Tibial nerve (tissue), 4 donors: ENCODE measurements at regions not wholly inside any gene's neighbourhood (a gene's known extent, or its start where the extent isn't known, plus 50 kb on each side); places are given as distances from the start of the nearest gene placed in this dataset.

Source experiments
- DNase-seq, 2 donors: peaks; one replicate each; pipeline ENCODE4 v3.0.0-alpha.2; 2019; ENCODE audit warnings: low spot score in 2 of 2
- H3K27ac ChIP-seq, 4 donors: fragments of 200-600 bp; sonication (generic) in 3 of 4; one replicate each; pipeline ENCODE4 v1.5.1; 2017 to 2019; ENCODE audit warnings: mild to moderate bottlenecking in 1 of 4
- H3K27me3 ChIP-seq, 2 donors: fragments of 200-600 bp; sonication (generic) in 1 of 2; one replicate each; pipeline versions ENCODE4 v1.5.1 to v1.6.0; 2017 to 2019
- H3K36me3 ChIP-seq, 3 donors: fragments of 200-600 bp; sonication (generic); one replicate each; pipeline ENCODE4 v1.5.1; 2018 to 2019
- H3K4me1 ChIP-seq, 4 donors: fragments of 200-600 bp; sonication (generic) in 3 of 4; one replicate each; pipeline ENCODE4 v1.5.1; 2017 to 2019
- H3K4me3 ChIP-seq, 4 donors: fragments of 200-600 bp; sonication (generic) in 3 of 4; one replicate each; pipeline ENCODE4 v1.5.1; 2017 to 2019; ENCODE audit warnings: mild to moderate bottlenecking in 1 of 4, moderate library complexity in 1 of 4
- H3K9me3 ChIP-seq, 4 donors: fragments of 200-600 bp; sonication (generic) in 3 of 4; one replicate each; pipeline ENCODE4 v1.5.1; 2017 to 2019
- EP300 ChIP-seq, 2 donors: sonication (generic); formaldehyde crosslinking; IDR thresholded peaks; one replicate each; pipeline ENCODE4 v1.6.1; 2017; ENCODE audit warnings: antibody characterized with exemption in 2 of 2, mild to moderate bottlenecking in 1 of 2
- POLR2A ChIP-seq, 2 donors: fragments of 450-650 bp; IDR thresholded peaks; one replicate each; pipeline ENCODE4 v1.6.1; 2017; ENCODE audit warnings: antibody characterized with exemption in 2 of 2, mild to moderate bottlenecking in 2 of 2, moderate library complexity in 2 of 2
- WGBS, 2 donors: methylation state at CpG; one replicate each; pipeline ENCODE4 v1.1.5; 2018; 5-methylcytosine and 5-hydroxymethylcytosine counted together
- TF ChIP-seq, protein P1 (sequence below), 5 experiments: fragments of 200-600 bp in 3 of 5; fragments of 450-650 bp in 2 of 5; sonication (generic) in 3 of 5; IDR thresholded peaks; one replicate each; pipeline ENCODE4 v1.5.1; 2016 to 2019; ENCODE audit warnings: antibody characterized with exemption in 5 of 5, mild to moderate bottlenecking in 3 of 5, moderate library complexity in 2 of 5

DNA sequence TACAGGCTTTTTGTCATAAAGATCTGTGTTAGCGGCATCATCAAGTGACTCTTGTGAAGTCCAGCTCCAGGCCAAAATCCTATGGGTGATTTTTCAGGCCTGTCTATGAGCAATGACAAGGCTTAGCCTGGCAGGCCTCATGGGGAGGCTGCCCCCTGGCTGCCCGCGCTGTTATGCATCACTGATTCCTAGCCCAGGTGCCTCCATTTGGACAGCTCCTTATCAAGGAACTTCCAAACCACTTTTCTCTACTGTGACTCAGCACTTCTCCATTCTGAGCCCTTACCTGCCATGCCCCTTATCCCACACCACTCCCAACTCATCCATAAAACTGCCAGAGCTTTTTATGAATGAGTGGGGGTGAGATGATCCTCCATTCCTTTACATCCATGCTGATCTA lies 91.5 kb upstream of the C3orf80 start:
- TF ChIP-seq EP300 (IDR thresholded peaks at IDR 0.05): no peak
- no peak for TF ChIP-seq POLR2A (IDR thresholded peaks at IDR 0.05)
- TF ChIP-seq, protein P1, sequence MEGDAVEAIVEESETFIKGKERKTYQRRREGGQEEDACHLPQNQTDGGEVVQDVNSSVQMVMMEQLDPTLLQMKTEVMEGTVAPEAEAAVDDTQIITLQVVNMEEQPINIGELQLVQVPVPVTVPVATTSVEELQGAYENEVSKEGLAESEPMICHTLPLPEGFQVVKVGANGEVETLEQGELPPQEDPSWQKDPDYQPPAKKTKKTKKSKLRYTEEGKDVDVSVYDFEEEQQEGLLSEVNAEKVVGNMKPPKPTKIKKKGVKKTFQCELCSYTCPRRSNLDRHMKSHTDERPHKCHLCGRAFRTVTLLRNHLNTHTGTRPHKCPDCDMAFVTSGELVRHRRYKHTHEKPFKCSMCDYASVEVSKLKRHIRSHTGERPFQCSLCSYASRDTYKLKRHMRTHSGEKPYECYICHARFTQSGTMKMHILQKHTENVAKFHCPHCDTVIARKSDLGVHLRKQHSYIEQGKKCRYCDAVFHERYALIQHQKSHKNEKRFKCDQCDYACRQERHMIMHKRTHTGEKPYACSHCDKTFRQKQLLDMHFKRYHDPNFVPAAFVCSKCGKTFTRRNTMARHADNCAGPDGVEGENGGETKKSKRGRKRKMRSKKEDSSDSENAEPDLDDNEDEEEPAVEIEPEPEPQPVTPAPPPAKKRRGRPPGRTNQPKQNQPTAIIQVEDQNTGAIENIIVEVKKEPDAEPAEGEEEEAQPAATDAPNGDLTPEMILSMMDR (IDR thresholded peaks at IDR 0.05): no peak
- Histone ChIP-seq H3K27ac (no peak overlapping the region), H3K4me1 (peaks cover 0 to 9% (median 0%) of the 10 kb centered on the region in 4 donors), H3K27me3 (no peaks in the 10 kb centered on the region), H3K9me3 (no peaks in the 10 kb centered on the region), H3K4me3 (no peak overlapping the region), H3K36me3 (no peaks in the 10 kb centered on the region)
- 76 to 78% methylated on average over 3 of the region's 3 CpGs for WGBS, 2 donors
- DNase-seq: no peak

DNA sequence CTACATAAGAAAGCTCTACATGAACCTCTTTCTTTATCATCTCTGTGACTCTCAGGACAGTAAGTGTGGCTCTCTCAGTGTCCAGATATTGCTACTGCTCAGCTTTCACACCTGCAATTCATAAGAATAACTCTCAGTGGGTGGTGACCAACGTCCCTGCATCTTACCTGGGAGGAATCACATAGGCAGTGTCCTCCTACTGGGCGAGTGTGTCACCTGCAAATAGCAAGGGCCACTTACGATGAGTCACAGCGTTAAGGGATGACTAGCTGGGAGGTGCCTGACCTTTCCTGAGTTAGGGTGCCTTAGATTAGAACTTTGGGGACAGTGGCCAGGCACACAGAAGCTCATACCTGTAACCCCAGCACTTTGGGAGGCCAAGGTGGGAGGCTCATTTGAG lies 90.8 kb upstream of the C3orf80 start:
- H3K4me1 ChIP-seq: peaks cover 0 to 7% (median 0%) of the 10 kb centered on the region in 4 donors
- TF ChIP-seq, protein P1 (IDR thresholded peaks at IDR 0.05): no peak
- H3K27me3 ChIP-seq: no peaks in the 10 kb centered on the region
- H3K36me3 ChIP-seq: no peaks in the 10 kb centered on the region
- H3K27ac ChIP-seq: no peak overlapping the region
- 77 to 88% methylated on average over 4 of the region's 4 CpGs for WGBS, 2 donors
- no peak overlapping the region for H3K4me3 ChIP-seq
- DNase-seq: no peak
- no peaks in the 10 kb centered on the region for H3K9me3 ChIP-seq

DNA sequence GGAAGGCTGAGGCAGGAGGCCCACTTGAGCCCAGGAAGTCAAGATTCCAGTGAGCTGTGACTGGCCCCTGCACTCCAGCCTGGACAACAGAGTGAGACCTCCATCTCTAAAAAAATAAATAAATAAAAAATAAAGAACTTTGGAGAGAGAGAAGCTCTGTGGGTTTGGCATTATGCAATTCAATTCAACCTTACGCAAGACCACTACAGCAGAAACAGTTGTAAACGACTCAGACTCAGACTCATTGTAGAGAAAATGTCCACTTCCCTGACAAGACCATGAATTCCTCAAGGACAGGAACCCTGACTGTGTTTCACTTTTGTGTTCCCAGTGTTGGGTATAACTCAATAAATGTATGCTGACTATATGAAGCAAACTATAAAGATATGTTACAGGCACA lies 90.3 kb upstream of the C3orf80 start:
- Histone ChIP-seq H3K27ac (no peak overlapping the region), H3K4me1 (peaks cover 0 to 2% (median 0%) of the 10 kb centered on the region in 4 donors), H3K27me3 (no peaks in the 10 kb centered on the region), H3K9me3 (no peaks in the 10 kb centered on the region), H3K4me3 (no peak overlapping the region), H3K36me3 (no peaks in the 10 kb centered on the region)
- peak in 1 of 2 donors; percentile 20 for DNase-seq
- TF ChIP-seq POLR2A (IDR thresholded peaks at IDR 0.05) (no peak), EP300 (IDR thresholded peaks at IDR 0.05) (no peak)
- TF ChIP-seq, protein P1 (IDR thresholded peaks at IDR 0.05): no peak
- WGBS, 2 donors: 64 to 69% methylated on average over 2 of the region's 2 CpGs

DNA sequence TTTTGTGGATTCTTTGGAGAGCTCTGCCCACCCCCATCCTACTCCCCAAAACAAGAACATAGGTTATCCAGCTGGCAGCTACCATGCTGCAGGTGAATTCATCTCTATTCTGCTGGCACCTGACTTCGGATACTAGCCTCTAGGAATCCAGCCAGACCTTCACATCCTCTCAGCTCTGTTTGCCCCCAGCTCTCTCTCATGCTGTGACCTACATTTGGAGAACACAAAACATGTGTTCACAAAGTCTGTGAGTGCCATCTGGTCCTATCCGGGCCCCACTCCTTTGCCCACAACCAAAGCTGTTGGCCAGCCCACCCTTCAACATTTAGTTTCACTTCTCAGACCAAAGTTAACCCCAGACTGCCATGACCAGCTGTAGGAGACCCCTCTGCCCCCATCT lies 89.4 kb upstream of the C3orf80 start:
- H3K4me1 ChIP-seq: no peaks in the 10 kb centered on the region
- TF ChIP-seq EP300 (IDR thresholded peaks at IDR 0.05): no peak
- TF ChIP-seq, protein P1 (IDR thresholded peaks at IDR 0.05): no peak
- no peak for TF ChIP-seq POLR2A (IDR thresholded peaks at IDR 0.05)
- no peaks in the 10 kb centered on the region for H3K36me3 ChIP-seq
- no peak for DNase-seq
- H3K27ac ChIP-seq: no peak overlapping the region
- no peaks in the 10 kb centered on the region for H3K27me3 ChIP-seq
- no peaks in the 10 kb centered on the region for H3K9me3 ChIP-seq
- no peak overlapping the region for H3K4me3 ChIP-seq
- 28 to 56% methylated on average over 2 of the region's 2 CpGs for WGBS, 2 donors

DNA sequence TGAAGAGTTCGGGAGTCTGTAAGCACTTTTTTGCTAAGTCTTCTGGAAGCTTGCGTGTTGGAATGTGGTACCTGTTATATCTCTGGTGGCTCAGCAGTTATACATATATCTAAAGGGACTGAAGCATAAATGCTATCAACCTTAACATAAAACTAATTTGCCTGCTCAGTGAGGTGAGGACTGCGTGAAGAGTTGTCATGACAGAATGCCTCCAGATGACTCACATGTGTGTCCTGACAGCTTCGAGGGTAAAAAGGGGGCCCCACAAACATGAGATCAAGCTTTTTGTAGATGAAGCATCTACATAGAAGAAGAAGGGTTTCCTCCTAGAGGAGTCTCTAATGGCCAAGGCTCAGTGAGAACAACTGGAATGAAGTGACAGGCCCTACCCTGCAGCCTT lies 88.8 kb upstream of the C3orf80 start:
- 91 to 94% methylated on average over 4 of the region's 4 CpGs for WGBS, 2 donors
- H3K9me3 ChIP-seq: no peaks in the 10 kb centered on the region

More for the DNA sequence above, 88.8 kb upstream of the C3orf80 start:
- Histone ChIP-seq H3K27ac (no peak overlapping the region), H3K4me1 (no peaks in the 10 kb centered on the region), H3K27me3 (no peaks in the 10 kb centered on the region), H3K36me3 (no peaks in the 10 kb centered on the region), H3K4me3 (no peak overlapping the region)
- no peak for DNase-seq
- no peak for TF ChIP-seq POLR2A (IDR thresholded peaks at IDR 0.05)
- TF ChIP-seq, protein P1 (IDR thresholded peaks at IDR 0.05): no peak
- TF ChIP-seq EP300 (IDR thresholded peaks at IDR 0.05): no peak
